ENCODE measurements at regions not wholly inside any gene's neighbourhood (a gene's known extent, or its start where the extent isn't known, plus 50 kb on each side); places are given as distances from the start of the nearest gene placed in this dataset.
"Not testable (repeated sequence)": the region's sequence is repeated elsewhere in the genome, so short reads cannot be mapped to it uniquely, and the experiment has no call there.

DNA sequence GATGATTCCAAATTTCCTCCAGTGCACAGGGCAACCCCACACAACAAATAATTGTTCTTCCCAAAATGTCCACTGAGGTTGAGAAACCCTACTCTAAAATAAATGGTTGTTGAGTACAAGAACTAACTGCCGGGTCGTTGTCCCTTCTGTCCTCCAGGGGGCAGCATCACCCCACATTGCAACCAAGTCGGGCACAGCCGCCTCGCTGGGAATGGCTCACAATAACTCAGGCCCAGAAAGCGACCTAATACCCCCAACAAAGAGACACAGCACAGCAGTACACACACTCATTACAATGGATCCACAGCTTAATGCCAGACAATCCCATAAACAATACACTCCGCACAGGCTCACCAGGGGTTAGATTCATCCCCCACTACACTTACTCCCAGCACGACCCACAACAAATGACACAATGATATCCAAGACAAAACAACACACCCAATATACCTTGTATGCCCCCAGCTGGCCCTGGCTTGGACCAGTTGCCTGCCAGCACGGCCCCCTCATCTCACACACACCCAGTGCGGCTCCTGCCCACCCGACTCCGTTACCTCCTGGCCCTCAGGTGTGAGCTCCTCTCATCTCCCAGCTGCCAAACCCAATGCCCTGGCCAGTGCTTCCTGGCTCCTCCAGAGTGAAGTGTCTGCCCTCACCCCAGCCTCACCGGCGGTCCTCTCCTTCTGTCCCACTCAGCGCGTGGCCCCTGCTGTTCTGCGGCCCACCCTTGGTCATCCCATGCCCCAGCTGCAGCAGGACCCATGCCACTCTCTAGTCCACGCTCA is 461.5 kb downstream of the TP53TG3F start:
- TF ChIP-seq, protein P1, sequence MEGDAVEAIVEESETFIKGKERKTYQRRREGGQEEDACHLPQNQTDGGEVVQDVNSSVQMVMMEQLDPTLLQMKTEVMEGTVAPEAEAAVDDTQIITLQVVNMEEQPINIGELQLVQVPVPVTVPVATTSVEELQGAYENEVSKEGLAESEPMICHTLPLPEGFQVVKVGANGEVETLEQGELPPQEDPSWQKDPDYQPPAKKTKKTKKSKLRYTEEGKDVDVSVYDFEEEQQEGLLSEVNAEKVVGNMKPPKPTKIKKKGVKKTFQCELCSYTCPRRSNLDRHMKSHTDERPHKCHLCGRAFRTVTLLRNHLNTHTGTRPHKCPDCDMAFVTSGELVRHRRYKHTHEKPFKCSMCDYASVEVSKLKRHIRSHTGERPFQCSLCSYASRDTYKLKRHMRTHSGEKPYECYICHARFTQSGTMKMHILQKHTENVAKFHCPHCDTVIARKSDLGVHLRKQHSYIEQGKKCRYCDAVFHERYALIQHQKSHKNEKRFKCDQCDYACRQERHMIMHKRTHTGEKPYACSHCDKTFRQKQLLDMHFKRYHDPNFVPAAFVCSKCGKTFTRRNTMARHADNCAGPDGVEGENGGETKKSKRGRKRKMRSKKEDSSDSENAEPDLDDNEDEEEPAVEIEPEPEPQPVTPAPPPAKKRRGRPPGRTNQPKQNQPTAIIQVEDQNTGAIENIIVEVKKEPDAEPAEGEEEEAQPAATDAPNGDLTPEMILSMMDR (IDR thresholded peaks at IDR 0.05) = not testable (repeated sequence)
- TF ChIP-seq POLR2A, POLR2AphosphoS5 (IDR thresholded peaks at IDR 0.05): not testable (repeated sequence)
